ENCODE measurements at regions not wholly inside any gene's neighbourhood (a gene's known extent, or its start where the extent isn't known, plus 50 kb on each side); places are given as distances from the start of the nearest gene placed in this dataset.

DNA sequence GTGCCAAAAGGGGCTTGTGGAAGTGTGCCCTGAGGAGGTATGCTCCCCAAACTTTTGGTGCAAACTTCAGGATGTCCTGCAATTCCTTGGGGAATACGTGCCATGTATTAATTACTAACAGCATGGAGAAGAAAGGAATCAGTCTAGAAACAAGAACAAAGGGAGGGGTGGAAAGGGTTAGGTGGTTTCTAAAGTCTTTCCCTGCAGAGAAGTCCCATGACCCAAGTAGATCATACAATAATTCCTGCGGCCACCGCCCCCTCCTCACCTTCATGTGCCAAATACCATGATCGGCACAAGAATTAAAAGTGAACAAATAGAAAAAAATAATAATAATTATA is 258.2 kb downstream of the PLPP3 start:
- Histone ChIP-seq H3K9me3 (ENCODE audit: insufficient read depth, low read depth) (no peaks in the 10 kb centered on the region), H3K9me2 (ENCODE audit: insufficient read depth) (no peaks in the 10 kb centered on the region), H4K20me1 (ENCODE audit: insufficient read depth) (no peaks in the 10 kb centered on the region), H2AFZ (no peak overlapping the region), H3K36me3 (ENCODE audit: low read depth) (no peaks in the 10 kb centered on the region), H3K4me1 (replicated peaks; ENCODE audit: insufficient read depth) (peaks cover 4% of the 10 kb centered on the region), H3K4me2 (no peak overlapping the region), H3K79me2 (ENCODE audit: low read depth) (no peaks in the 10 kb centered on the region), H3K4me3 (no peak overlapping the region), H3K27me3 (ENCODE audit: insufficient read depth, low read depth) (no peaks in the 10 kb centered on the region), H3F3A (ENCODE audit: insufficient read depth, low read depth) (no peaks in the 10 kb centered on the region), H3K27ac (no peak overlapping the region)
- no peak for TF ChIP-seq EZH2 (IDR thresholded peaks at IDR 0.05; ENCODE audit: low read depth)
- TF ChIP-seq, protein P1, sequence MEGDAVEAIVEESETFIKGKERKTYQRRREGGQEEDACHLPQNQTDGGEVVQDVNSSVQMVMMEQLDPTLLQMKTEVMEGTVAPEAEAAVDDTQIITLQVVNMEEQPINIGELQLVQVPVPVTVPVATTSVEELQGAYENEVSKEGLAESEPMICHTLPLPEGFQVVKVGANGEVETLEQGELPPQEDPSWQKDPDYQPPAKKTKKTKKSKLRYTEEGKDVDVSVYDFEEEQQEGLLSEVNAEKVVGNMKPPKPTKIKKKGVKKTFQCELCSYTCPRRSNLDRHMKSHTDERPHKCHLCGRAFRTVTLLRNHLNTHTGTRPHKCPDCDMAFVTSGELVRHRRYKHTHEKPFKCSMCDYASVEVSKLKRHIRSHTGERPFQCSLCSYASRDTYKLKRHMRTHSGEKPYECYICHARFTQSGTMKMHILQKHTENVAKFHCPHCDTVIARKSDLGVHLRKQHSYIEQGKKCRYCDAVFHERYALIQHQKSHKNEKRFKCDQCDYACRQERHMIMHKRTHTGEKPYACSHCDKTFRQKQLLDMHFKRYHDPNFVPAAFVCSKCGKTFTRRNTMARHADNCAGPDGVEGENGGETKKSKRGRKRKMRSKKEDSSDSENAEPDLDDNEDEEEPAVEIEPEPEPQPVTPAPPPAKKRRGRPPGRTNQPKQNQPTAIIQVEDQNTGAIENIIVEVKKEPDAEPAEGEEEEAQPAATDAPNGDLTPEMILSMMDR (conservative IDR thresholded peaks at IDR 0.05): no peak
- intact Hi-C loops (cut with micrococcal nuclease; ENCODE audit: unreplicated experiment): no loop called here
- CTCF ChIA-PET: no interaction called here
- no peak for DNase-seq
- POLR2A ChIA-PET (ENCODE audit: unreplicated experiment): no interaction called here
- BruUV-seq (replicated peaks): no TSS peak

- BruUV-seq (replicated peaks): no TSS peak
- TF ChIP-seq EZH2 (IDR thresholded peaks at IDR 0.05; ENCODE audit: low read depth): no peak
- TF ChIP-seq, protein P1 (conservative IDR thresholded peaks at IDR 0.05): no peak
- ChIA-PET CTCF (no interaction called here), POLR2A (ENCODE audit: unreplicated experiment) (no interaction called here)
- H3K36me3 ChIP-seq (ENCODE audit: low read depth): no peaks in the 10 kb centered on the region
- no peaks in the 10 kb centered on the region for H4K20me1 ChIP-seq (ENCODE audit: insufficient read depth)
- no peak for DNase-seq
- no peaks in the 10 kb centered on the region; the same call in 1 of the 2 replicates for H3K9me2 ChIP-seq (ENCODE audit: insufficient read depth)
- H3K79me2 ChIP-seq (ENCODE audit: low read depth): no peaks in the 10 kb centered on the region
- H3K27me3 ChIP-seq (ENCODE audit: insufficient read depth, low read depth): no peaks in the 10 kb centered on the region
- no peak overlapping the region for H3K27ac ChIP-seq
- no peak overlapping the region for H2AFZ ChIP-seq
- no peak overlapping the region for H3K4me2 ChIP-seq
- intact Hi-C loops (cut with micrococcal nuclease; ENCODE audit: unreplicated experiment): no loop called here
- no peaks in the 10 kb centered on the region for H3F3A ChIP-seq (ENCODE audit: insufficient read depth, low read depth)
- H3K4me1 ChIP-seq (replicated peaks; ENCODE audit: insufficient read depth): no peaks in the 10 kb centered on the region
- no peaks in the 10 kb centered on the region for H3K9me3 ChIP-seq (ENCODE audit: insufficient read depth, low read depth)
- H3K4me3 ChIP-seq: no peak overlapping the region
Measured at GRCh38 chr1:56320464-56321149, 258.8 kb downstream of the PLPP3 start.

DNA sequence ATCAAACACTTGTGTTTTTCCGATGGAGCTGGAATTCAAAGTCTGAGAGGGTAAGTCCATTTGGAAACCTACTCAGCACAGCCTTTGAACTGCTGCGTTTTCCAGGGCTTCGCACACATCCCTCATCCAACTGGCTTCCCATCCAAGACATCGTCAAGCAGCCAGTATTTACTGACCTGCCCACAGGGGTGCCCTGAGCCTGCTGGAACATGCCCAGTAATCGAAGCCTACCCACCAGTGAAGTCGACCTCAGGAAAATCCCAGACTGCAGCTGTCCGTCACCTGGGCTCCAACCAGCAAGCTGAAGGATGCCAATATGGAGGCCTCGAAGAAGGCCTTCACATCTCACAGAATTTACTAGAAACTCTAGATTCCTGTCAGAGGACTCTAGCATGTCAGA is 261.6 kb downstream of the PLPP3 start:
- H3K4me3 ChIP-seq: no peak overlapping the region
- H3K9me2 ChIP-seq (ENCODE audit: insufficient read depth): no peaks in the 10 kb centered on the region; the same call in 1 of the 2 replicates
- no peaks in the 10 kb centered on the region for H3K79me2 ChIP-seq (ENCODE audit: low read depth)
- H3K4me2 ChIP-seq: no peak overlapping the region
- intact Hi-C loops (cut with micrococcal nuclease; ENCODE audit: unreplicated experiment): no loop called here
- H3K9me3 ChIP-seq (ENCODE audit: insufficient read depth, low read depth): no peaks in the 10 kb centered on the region
- no peaks in the 10 kb centered on the region for H3F3A ChIP-seq (ENCODE audit: insufficient read depth, low read depth)
- no peaks in the 10 kb centered on the region; the same call in 1 of the 2 replicates for H3K36me3 ChIP-seq (ENCODE audit: low read depth)
- H3K27me3 ChIP-seq (ENCODE audit: insufficient read depth, low read depth): no peaks in the 10 kb centered on the region
- BruUV-seq (replicated peaks): no TSS peak
- no peak overlapping the region for H2AFZ ChIP-seq
- no peak overlapping the region for H3K27ac ChIP-seq
- CTCF ChIA-PET: no interaction called here
- H3K4me1 ChIP-seq (replicated peaks; ENCODE audit: insufficient read depth): no peaks in the 10 kb centered on the region
- POLR2A ChIA-PET (ENCODE audit: unreplicated experiment): no interaction called here
- TF ChIP-seq, protein P1 (conservative IDR thresholded peaks at IDR 0.05): no peak
- no peak for TF ChIP-seq EZH2 (IDR thresholded peaks at IDR 0.05; ENCODE audit: low read depth)
- DNase-seq: no peak
- no peaks in the 10 kb centered on the region for H4K20me1 ChIP-seq (ENCODE audit: insufficient read depth)
